Peyer's patch (tissue), 4 donors: ENCODE measurements at regions not wholly inside any gene's neighbourhood (a gene's known extent, or its start where the extent isn't known, plus 50 kb on each side); places are given as distances from the start of the nearest gene placed in this dataset.

Source experiments
- POLR2A ChIP-seq, 2 donors: fragments of 450-650 bp; IDR thresholded peaks; one replicate each; pipeline ENCODE4 v1.5.1; 2017; ENCODE audit warnings: antibody characterized with exemption in 2 of 2, mild to moderate bottlenecking in 2 of 2, moderate library complexity in 2 of 2
- TF ChIP-seq, protein P1 (sequence below), 6 experiments: fragments of 450-650 bp in 4 of 6; fragments of 200-600 bp in 2 of 6; sonication (generic) in 1 of 6; IDR thresholded peaks; one replicate each; pipeline ENCODE4 v1.5.1; 2017 to 2019; ENCODE audit warnings: antibody characterized with exemption in 6 of 6, mild to moderate bottlenecking in 3 of 6, moderate library complexity in 1 of 6

GRCh38 chr6:169096388-169096787, 157.3 kb downstream of the THBS2 start:
- TF ChIP-seq POLR2A (IDR thresholded peaks at IDR 0.05): no peak
- TF ChIP-seq, protein P1, sequence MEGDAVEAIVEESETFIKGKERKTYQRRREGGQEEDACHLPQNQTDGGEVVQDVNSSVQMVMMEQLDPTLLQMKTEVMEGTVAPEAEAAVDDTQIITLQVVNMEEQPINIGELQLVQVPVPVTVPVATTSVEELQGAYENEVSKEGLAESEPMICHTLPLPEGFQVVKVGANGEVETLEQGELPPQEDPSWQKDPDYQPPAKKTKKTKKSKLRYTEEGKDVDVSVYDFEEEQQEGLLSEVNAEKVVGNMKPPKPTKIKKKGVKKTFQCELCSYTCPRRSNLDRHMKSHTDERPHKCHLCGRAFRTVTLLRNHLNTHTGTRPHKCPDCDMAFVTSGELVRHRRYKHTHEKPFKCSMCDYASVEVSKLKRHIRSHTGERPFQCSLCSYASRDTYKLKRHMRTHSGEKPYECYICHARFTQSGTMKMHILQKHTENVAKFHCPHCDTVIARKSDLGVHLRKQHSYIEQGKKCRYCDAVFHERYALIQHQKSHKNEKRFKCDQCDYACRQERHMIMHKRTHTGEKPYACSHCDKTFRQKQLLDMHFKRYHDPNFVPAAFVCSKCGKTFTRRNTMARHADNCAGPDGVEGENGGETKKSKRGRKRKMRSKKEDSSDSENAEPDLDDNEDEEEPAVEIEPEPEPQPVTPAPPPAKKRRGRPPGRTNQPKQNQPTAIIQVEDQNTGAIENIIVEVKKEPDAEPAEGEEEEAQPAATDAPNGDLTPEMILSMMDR (IDR thresholded peaks at IDR 0.05): no peak
